GM23338 (cell line): ENCODE measurements at regions not wholly inside any gene's neighbourhood (a gene's known extent, or its start where the extent isn't known, plus 50 kb on each side); places are given as distances from the start of the nearest gene placed in this dataset.

ENCODE experiments used
- EZH2 ChIP-seq: fragments of 200-600 bp; sonication (generic); IDR thresholded peaks from one replicate; pipeline ENCODE4 v1.8.0; 2017; ENCODE audit warnings: antibody characterized with exemption, mild to moderate bottlenecking, low read depth; ENCODE audit not compliant: unreplicated experiment
- EZH2phosphoT487 ChIP-seq: fragments of 200-600 bp; sonication (generic); IDR thresholded peaks from one replicate; pipeline ENCODE4 v1.8.1; 2018; ENCODE audit warnings: antibody characterized with exemption; ENCODE audit not compliant: unreplicated experiment
- TF ChIP-seq, protein P1 (sequence below), 2 experiments: fragments of 200-600 bp in 1 of 2; sonication (generic) in 1 of 2; conservative IDR thresholded peaks; 2 replicates each; pipeline versions ENCODE4 v1.5.1 to v1.6.1; 2016 to 2017; ENCODE audit warnings: antibody characterized with exemption in 2 of 2, low read depth in 2 of 2, mild to moderate bottlenecking in 2 of 2, moderate library complexity in 1 of 2

DNA sequence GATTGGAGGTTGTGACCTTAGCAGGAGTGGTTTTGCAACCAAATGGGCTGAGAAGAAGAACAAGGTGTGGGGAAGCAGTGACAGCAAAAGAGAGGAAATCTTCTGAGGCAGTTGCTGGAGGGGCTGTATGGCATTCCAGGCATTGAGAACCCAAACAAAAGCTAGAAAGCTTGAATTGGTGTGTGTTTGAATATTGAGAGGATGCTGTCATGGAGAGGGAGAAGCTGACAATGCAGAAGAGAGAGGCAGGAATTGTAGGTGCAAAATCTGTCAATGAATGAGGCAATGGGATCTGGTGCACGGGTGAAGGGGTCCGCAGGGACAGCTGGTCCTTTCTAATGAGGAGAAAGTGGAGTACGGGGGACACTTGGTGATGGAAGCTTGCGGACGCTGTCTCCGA, 123.4 kb downstream of the C11orf91 start:
- TF ChIP-seq, protein P1, sequence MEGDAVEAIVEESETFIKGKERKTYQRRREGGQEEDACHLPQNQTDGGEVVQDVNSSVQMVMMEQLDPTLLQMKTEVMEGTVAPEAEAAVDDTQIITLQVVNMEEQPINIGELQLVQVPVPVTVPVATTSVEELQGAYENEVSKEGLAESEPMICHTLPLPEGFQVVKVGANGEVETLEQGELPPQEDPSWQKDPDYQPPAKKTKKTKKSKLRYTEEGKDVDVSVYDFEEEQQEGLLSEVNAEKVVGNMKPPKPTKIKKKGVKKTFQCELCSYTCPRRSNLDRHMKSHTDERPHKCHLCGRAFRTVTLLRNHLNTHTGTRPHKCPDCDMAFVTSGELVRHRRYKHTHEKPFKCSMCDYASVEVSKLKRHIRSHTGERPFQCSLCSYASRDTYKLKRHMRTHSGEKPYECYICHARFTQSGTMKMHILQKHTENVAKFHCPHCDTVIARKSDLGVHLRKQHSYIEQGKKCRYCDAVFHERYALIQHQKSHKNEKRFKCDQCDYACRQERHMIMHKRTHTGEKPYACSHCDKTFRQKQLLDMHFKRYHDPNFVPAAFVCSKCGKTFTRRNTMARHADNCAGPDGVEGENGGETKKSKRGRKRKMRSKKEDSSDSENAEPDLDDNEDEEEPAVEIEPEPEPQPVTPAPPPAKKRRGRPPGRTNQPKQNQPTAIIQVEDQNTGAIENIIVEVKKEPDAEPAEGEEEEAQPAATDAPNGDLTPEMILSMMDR (conservative IDR thresholded peaks at IDR 0.05; ENCODE audit: low read depth in 2 of 2): no peak
- no peak for TF ChIP-seq EZH2
- no peak for TF ChIP-seq EZH2phosphoT487
